Mesothelial cell of epicardium (in vitro differentiated cells): ENCODE measurements at regions not wholly inside any gene's neighbourhood (a gene's known extent, or its start where the extent isn't known, plus 50 kb on each side); places are given as distances from the start of the nearest gene placed in this dataset.

Source experiments
- DNase-seq, 2 experiments: peaks; one replicate each; pipeline ENCODE4 v3.0.0; 2021; ENCODE audit warnings: low spot score in 2 of 2; ENCODE audit not compliant: unreplicated experiment in 2 of 2
- H3K27ac Mint-ChIP-seq: 2 replicates; pipeline ENCODE4 v1.8.0; 2021; ENCODE audit warnings: mixed read lengths
- H3K27me3 Mint-ChIP-seq: 2 replicates; pipeline ENCODE4 v1.8.0; 2021; ENCODE audit warnings: low read depth, mixed read lengths
- H3K36me3 Mint-ChIP-seq: 2 replicates; pipeline ENCODE4 v1.8.0; 2021; ENCODE audit warnings: mixed read lengths
- H3K4me1 Mint-ChIP-seq: 2 replicates; pipeline ENCODE4 v1.8.0; 2021; ENCODE audit warnings: mixed read lengths
- H3K4me3 Mint-ChIP-seq: 2 replicates; pipeline ENCODE4 v1.8.0; 2021; ENCODE audit warnings: mild to moderate bottlenecking, moderate library complexity, mixed read lengths
- H3K9me3 Mint-ChIP-seq: 2 replicates; pipeline ENCODE4 v1.8.0; 2021; ENCODE audit warnings: mixed read lengths
- TF ChIP-seq, protein P1 (sequence below): fragments of 200-600 bp; sonication (generic); IDR thresholded peaks from one replicate; pipeline ENCODE4 v1.5.0; 2021; ENCODE audit warnings: antibody characterized with exemption; ENCODE audit not compliant: unreplicated experiment

GRCh38 chr3:99366663-99367429 lies 271.5 kb upstream of the COL8A1 start:
- Mint-ChIP-seq H3K4me3 (no peak overlapping the region), H3K27ac (no peak overlapping the region), H3K4me1 (no peaks in the 10 kb centered on the region), H3K9me3 (peaks cover 6% of the 10 kb centered on the region), H3K27me3 (peaks cover 2% of the 10 kb centered on the region), H3K36me3 (no peaks in the 10 kb centered on the region)
- no peak for DNase-seq
- TF ChIP-seq, protein P1, sequence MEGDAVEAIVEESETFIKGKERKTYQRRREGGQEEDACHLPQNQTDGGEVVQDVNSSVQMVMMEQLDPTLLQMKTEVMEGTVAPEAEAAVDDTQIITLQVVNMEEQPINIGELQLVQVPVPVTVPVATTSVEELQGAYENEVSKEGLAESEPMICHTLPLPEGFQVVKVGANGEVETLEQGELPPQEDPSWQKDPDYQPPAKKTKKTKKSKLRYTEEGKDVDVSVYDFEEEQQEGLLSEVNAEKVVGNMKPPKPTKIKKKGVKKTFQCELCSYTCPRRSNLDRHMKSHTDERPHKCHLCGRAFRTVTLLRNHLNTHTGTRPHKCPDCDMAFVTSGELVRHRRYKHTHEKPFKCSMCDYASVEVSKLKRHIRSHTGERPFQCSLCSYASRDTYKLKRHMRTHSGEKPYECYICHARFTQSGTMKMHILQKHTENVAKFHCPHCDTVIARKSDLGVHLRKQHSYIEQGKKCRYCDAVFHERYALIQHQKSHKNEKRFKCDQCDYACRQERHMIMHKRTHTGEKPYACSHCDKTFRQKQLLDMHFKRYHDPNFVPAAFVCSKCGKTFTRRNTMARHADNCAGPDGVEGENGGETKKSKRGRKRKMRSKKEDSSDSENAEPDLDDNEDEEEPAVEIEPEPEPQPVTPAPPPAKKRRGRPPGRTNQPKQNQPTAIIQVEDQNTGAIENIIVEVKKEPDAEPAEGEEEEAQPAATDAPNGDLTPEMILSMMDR = no peak

DNA sequence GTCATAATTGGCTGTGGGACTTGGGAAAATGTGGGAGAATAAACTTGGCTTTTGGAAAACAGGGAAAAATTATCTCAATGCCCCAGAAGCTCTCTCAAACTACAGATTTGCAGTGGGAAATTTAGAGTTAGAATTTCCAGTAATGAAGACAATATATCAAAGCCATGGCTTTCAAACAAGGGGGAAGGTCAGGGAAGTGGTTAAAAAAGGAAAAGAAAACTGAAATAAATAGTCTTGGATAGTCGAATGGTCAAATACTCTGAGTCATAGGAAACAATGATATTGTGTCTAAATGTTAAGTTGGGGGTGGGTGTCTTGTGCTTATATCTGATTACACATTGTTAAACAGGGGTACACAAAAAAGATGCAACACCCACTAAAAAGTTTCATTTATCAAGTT lies 272.4 kb upstream of the COL8A1 start:
- no peaks in the 10 kb centered on the region for H3K36me3 Mint-ChIP-seq

GRCh38 chr3:99365396-99365795 lies 273.0 kb upstream of the COL8A1 start:
- no peak for DNase-seq
- Mint-ChIP-seq H3K27me3 (peaks cover 7% of the 10 kb centered on the region), H3K4me1 (no peaks in the 10 kb centered on the region), H3K36me3 (no peaks in the 10 kb centered on the region), H3K27ac (no peak overlapping the region), H3K4me3 (no peak overlapping the region), H3K9me3 (peaks cover 6% of the 10 kb centered on the region)
- TF ChIP-seq, protein P1 = no peak

More for the DNA sequence above, 272.4 kb upstream of the COL8A1 start:
- Mint-ChIP-seq H3K4me1 (no peaks in the 10 kb centered on the region), H3K27me3 (peaks cover 5% of the 10 kb centered on the region), H3K4me3 (no peak overlapping the region), H3K27ac (no peak overlapping the region), H3K9me3 (peaks cover 6% of the 10 kb centered on the region)
- TF ChIP-seq, protein P1 = no peak
- DNase-seq = no peak

GRCh38 chr3:99357131-99357530 lies 281.3 kb upstream of the COL8A1 start:
- H3K36me3 Mint-ChIP-seq = no peaks in the 10 kb centered on the region
- H3K27ac Mint-ChIP-seq = no peak overlapping the region
- no peak for DNase-seq
- H3K4me1 Mint-ChIP-seq = no peaks in the 10 kb centered on the region
- H3K27me3 Mint-ChIP-seq = peaks cover 19% of the 10 kb centered on the region
- H3K9me3 Mint-ChIP-seq = no peaks in the 10 kb centered on the region
- TF ChIP-seq, protein P1 = no peak
- no peak overlapping the region for H3K4me3 Mint-ChIP-seq

DNA sequence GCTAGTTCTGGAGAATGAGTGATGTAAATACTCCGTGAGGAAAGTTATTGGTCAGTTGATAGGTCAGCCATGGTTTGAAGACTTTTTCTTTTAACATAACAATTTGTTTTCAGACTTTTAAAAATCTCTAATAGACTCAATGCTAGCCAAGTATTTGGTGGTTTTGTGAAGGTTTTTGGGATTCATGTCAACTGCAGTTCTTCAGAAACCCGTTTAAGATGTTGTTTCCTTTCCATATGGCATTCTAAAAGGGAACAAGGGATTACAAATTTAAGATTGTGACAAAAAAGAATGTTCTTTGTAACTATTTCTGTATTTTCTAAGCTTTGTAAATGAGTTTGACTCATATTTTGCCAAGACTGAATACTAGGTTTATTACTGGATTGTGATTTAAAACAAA lies 281.7 kb upstream of the COL8A1 start:
- H3K4me1 Mint-ChIP-seq = no peaks in the 10 kb centered on the region
- peaks cover 16% of the 10 kb centered on the region for H3K27me3 Mint-ChIP-seq
- H3K27ac Mint-ChIP-seq = no peak overlapping the region
- DNase-seq = no peak
- no peak overlapping the region for H3K4me3 Mint-ChIP-seq
- no peaks in the 10 kb centered on the region for H3K36me3 Mint-ChIP-seq
- no peaks in the 10 kb centered on the region for H3K9me3 Mint-ChIP-seq
- TF ChIP-seq, protein P1 = no peak

- H3K27me3 Mint-ChIP-seq = peaks cover 15% of the 10 kb centered on the region
- H3K36me3 Mint-ChIP-seq = no peaks in the 10 kb centered on the region
- H3K4me1 Mint-ChIP-seq = no peaks in the 10 kb centered on the region
- no peak for DNase-seq
- H3K27ac Mint-ChIP-seq = no peak overlapping the region
- TF ChIP-seq, protein P1 = no peak
- H3K9me3 Mint-ChIP-seq = no peaks in the 10 kb centered on the region
- no peak overlapping the region for H3K4me3 Mint-ChIP-seq
Measured at GRCh38 chr3:99355465-99355864, 282.9 kb upstream of the COL8A1 start.
